ENCODE measurements at regions not wholly inside any gene's neighbourhood (a gene's known extent, or its start where the extent isn't known, plus 50 kb on each side); places are given as distances from the start of the nearest gene placed in this dataset.

- TF ChIP-seq RXRA (IDR thresholded peaks at IDR 0.05; ENCODE audit: borderline replicate concordance, low read depth) = no peak
These were observed 363.1 kb downstream of the NUP35 start (continued) for GRCh38 chr2:183487326-183487725.

DNA sequence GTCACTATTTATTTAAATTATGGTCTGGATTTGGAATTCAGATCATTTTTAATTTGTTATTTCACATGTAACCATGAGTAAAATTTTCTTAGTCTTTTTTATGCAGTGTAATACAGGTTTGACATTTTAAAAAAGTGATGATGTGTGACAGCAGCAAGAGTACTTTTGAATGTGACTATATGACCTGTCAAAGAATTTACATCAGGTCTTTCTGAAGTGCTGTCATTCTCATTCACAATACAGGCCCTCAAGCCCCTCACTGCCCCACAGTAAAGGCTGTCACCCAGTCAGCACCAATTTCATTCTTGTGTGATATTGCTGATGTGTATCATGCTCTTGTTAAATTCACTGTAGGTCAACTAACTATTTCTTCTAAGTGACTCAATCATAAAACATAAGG, 364.2 kb downstream of the NUP35 start:
- no peak for DNase-seq
- H3K79me2 ChIP-seq (ENCODE audit: insufficient read depth) = no peaks in the 10 kb centered on the region
- H3K9ac ChIP-seq = no peak overlapping the region
- H4K20me1 ChIP-seq (ENCODE audit: insufficient read depth) = no peaks in the 10 kb centered on the region
- ChIA-PET POLR2A (no interaction called here), CTCF (no interaction called here)
- H3K4me2 ChIP-seq = no peak overlapping the region
- H3K36me3 ChIP-seq (replicated peaks in 1 of 2; ENCODE audit: control insufficient read depth in 1 of 2, insufficient read depth in 2 of 2, low read length in 1 of 2) = no peaks in the 10 kb centered on the region
- TF ChIP-seq RFX5 (IDR thresholded peaks at IDR 0.05; ENCODE audit: low read length) (no peak), GABPA (IDR thresholded peaks at IDR 0.05; ENCODE audit: low read depth) (no peak), GATA2 (CRISPR knock-in tag; IDR thresholded peaks at IDR 0.05) (no peak), MEF2A (IDR thresholded peaks at IDR 0.05; ENCODE audit: borderline replicate concordance, low read depth) (no peak), TAF1 (IDR thresholded peaks at IDR 0.05; ENCODE audit: borderline replicate concordance, low read depth, low read length) (no peak), CHD2 (IDR thresholded peaks at IDR 0.05; ENCODE audit: low read length, partially characterized antibody) (no peak)
- TF ChIP-seq, protein P1, sequence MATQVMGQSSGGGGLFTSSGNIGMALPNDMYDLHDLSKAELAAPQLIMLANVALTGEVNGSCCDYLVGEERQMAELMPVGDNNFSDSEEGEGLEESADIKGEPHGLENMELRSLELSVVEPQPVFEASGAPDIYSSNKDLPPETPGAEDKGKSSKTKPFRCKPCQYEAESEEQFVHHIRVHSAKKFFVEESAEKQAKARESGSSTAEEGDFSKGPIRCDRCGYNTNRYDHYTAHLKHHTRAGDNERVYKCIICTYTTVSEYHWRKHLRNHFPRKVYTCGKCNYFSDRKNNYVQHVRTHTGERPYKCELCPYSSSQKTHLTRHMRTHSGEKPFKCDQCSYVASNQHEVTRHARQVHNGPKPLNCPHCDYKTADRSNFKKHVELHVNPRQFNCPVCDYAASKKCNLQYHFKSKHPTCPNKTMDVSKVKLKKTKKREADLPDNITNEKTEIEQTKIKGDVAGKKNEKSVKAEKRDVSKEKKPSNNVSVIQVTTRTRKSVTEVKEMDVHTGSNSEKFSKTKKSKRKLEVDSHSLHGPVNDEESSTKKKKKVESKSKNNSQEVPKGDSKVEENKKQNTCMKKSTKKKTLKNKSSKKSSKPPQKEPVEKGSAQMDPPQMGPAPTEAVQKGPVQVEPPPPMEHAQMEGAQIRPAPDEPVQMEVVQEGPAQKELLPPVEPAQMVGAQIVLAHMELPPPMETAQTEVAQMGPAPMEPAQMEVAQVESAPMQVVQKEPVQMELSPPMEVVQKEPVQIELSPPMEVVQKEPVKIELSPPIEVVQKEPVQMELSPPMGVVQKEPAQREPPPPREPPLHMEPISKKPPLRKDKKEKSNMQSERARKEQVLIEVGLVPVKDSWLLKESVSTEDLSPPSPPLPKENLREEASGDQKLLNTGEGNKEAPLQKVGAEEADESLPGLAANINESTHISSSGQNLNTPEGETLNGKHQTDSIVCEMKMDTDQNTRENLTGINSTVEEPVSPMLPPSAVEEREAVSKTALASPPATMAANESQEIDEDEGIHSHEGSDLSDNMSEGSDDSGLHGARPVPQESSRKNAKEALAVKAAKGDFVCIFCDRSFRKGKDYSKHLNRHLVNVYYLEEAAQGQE (IDR thresholded peaks at IDR 0.05; ENCODE audit: low read depth, low read length) = no peak
- no peaks in the 10 kb centered on the region for H3K9me3 ChIP-seq
- no peaks in the 10 kb centered on the region for H3K27me3 ChIP-seq (ENCODE audit: insufficient read depth)
- no peaks in the 10 kb centered on the region for H3K4me1 ChIP-seq (ENCODE audit: control insufficient read depth in 1 of 2, insufficient read depth in 2 of 2, low read depth in 1 of 2, low read length in 1 of 2)
- no peak overlapping the region for H3K27ac ChIP-seq (ENCODE audit: low read depth in 2 of 2, low read length in 1 of 2)
- H3F3A ChIP-seq (replicated peaks; ENCODE audit: insufficient read depth) = no peaks in the 10 kb centered on the region
- no peak overlapping the region for H3K4me3 ChIP-seq (ENCODE audit: low read depth in 2 of 2, low read length in 1 of 2)
- H3K9me2 ChIP-seq = no peaks in the 10 kb centered on the region
- H2AFZ ChIP-seq (ENCODE audit: low read depth) = no peak overlapping the region

GRCh38 chr2:183490489-183490888, 366.2 kb downstream of the NUP35 start:
- no peaks in the 10 kb centered on the region for H3K27me3 ChIP-seq (ENCODE audit: insufficient read depth)
- H2AFZ ChIP-seq (ENCODE audit: low read depth) = no peak overlapping the region
- H3K27ac ChIP-seq (ENCODE audit: low read depth in 2 of 2, low read length in 1 of 2) = peak overlapping the region in 1 of 2 experiments; percentile 53; a peak in 1 of 4 replicates
- H3K4me2 ChIP-seq = no peak overlapping the region
- no peaks in the 10 kb centered on the region for H3K79me2 ChIP-seq (ENCODE audit: insufficient read depth)
- H4K20me1 ChIP-seq (ENCODE audit: insufficient read depth) = no peaks in the 10 kb centered on the region
- DNase-seq = no peak
- ChIA-PET POLR2A (no interaction called here), CTCF (no interaction called here)
- no peaks in the 10 kb centered on the region for H3F3A ChIP-seq (replicated peaks; ENCODE audit: insufficient read depth)
- WGBS (ENCODE audit: low lambda C conversion rate) = 38% methylated on average over 3 of the region's 3 CpGs
- no peaks in the 10 kb centered on the region for H3K36me3 ChIP-seq (replicated peaks in 1 of 2; ENCODE audit: control insufficient read depth in 1 of 2, insufficient read depth in 2 of 2, low read length in 1 of 2)
- no peaks in the 10 kb centered on the region for H3K4me1 ChIP-seq (ENCODE audit: control insufficient read depth in 1 of 2, insufficient read depth in 2 of 2, low read depth in 1 of 2, low read length in 1 of 2)
- no peaks in the 10 kb centered on the region for H3K9me3 ChIP-seq
- no peak overlapping the region for H3K4me3 ChIP-seq (ENCODE audit: low read depth in 2 of 2, low read length in 1 of 2)
- H3K9me2 ChIP-seq = no peaks in the 10 kb centered on the region
- no peak overlapping the region for H3K9ac ChIP-seq
- TF ChIP-seq NRF1 (IDR thresholded peaks at IDR 0.05; ENCODE audit: low read depth, low read length) (no peak), RXRA (IDR thresholded peaks at IDR 0.05; ENCODE audit: borderline replicate concordance, low read depth) (no peak), JUND (IDR thresholded peaks at IDR 0.05) (no peak), PBX3 (IDR thresholded peaks at IDR 0.05) (no peak), NFIC (IDR thresholded peaks at IDR 0.05; ENCODE audit: borderline replicate concordance) (no peak), TEAD4 (IDR thresholded peaks at IDR 0.05; ENCODE audit: borderline replicate concordance, insufficient read depth) (no peak), RAD21 (IDR thresholded peaks at IDR 0.05; ENCODE audit: low read length) (no peak), CHD2 (IDR thresholded peaks at IDR 0.05; ENCODE audit: low read length, partially characterized antibody) (no peak), RCOR1 (IDR thresholded peaks at IDR 0.05; ENCODE audit: low read length) (no peak), ELF1 (IDR thresholded peaks at IDR 0.05) (no peak), SIN3A (IDR thresholded peaks at IDR 0.05; ENCODE audit: borderline replicate concordance, low read depth, low read length) (no peak), MEF2A (IDR thresholded peaks at IDR 0.05; ENCODE audit: borderline replicate concordance, low read depth) (no peak), EZH2phosphoT487 (IDR thresholded peaks at IDR 0.05; ENCODE audit: borderline replicate concordance, low read depth) (no peak), TAF1 (IDR thresholded peaks at IDR 0.05; ENCODE audit: borderline replicate concordance, low read depth, low read length) (no peak)
- TF ChIP-seq, protein P2, sequence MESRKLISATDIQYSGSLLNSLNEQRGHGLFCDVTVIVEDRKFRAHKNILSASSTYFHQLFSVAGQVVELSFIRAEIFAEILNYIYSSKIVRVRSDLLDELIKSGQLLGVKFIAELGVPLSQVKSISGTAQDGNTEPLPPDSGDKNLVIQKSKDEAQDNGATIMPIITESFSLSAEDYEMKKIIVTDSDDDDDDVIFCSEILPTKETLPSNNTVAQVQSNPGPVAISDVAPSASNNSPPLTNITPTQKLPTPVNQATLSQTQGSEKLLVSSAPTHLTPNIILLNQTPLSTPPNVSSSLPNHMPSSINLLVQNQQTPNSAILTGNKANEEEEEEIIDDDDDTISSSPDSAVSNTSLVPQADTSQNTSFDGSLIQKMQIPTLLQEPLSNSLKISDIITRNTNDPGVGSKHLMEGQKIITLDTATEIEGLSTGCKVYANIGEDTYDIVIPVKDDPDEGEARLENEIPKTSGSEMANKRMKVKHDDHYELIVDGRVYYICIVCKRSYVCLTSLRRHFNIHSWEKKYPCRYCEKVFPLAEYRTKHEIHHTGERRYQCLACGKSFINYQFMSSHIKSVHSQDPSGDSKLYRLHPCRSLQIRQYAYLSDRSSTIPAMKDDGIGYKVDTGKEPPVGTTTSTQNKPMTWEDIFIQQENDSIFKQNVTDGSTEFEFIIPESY (IDR thresholded peaks at IDR 0.05; ENCODE audit: borderline replicate concordance, low read depth) = no peak
- TF ChIP-seq, protein P3, sequence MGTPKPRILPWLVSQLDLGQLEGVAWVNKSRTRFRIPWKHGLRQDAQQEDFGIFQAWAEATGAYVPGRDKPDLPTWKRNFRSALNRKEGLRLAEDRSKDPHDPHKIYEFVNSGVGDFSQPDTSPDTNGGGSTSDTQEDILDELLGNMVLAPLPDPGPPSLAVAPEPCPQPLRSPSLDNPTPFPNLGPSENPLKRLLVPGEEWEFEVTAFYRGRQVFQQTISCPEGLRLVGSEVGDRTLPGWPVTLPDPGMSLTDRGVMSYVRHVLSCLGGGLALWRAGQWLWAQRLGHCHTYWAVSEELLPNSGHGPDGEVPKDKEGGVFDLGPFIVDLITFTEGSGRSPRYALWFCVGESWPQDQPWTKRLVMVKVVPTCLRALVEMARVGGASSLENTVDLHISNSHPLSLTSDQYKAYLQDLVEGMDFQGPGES (IDR thresholded peaks at IDR 0.05; ENCODE audit: low read depth, low read length) = no peak

All from SK-N-SH (cell line).